ENCODE measurements at regions not wholly inside any gene's neighbourhood (a gene's known extent, or its start where the extent isn't known, plus 50 kb on each side); places are given as distances from the start of the nearest gene placed in this dataset.

- TF ChIP-seq, protein P1, sequence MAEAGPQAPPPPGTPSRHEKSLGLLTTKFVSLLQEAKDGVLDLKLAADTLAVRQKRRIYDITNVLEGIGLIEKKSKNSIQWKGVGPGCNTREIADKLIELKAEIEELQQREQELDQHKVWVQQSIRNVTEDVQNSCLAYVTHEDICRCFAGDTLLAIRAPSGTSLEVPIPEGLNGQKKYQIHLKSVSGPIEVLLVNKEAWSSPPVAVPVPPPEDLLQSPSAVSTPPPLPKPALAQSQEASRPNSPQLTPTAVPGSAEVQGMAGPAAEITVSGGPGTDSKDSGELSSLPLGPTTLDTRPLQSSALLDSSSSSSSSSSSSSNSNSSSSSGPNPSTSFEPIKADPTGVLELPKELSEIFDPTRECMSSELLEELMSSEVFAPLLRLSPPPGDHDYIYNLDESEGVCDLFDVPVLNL (CRISPR knock-in tag; IDR thresholded peaks at IDR 0.05; ENCODE audit: low read depth) = no peak
- TF ChIP-seq PRPF4 (IDR thresholded peaks at IDR 0.05; ENCODE audit: insufficient read depth, low read depth, low read length, poor library complexity, severe bottlenecking) (no peak), NFXL1 (CRISPR knock-in tag; IDR thresholded peaks at IDR 0.05) (no peak), DIDO1 (tag; IDR thresholded peaks at IDR 0.05; ENCODE audit: low read depth) (no peak), HDAC3 (IDR thresholded peaks at IDR 0.05; ENCODE audit: borderline replicate concordance, partially characterized antibody) (no peak), STAT6 (CRISPR knock-in tag; IDR thresholded peaks at IDR 0.05) (no peak), MAX (CRISPR knock-in tag; IDR thresholded peaks at IDR 0.05) (peak; percentile 29; the same call in 1 of the 2 replicates), PCBP1 (IDR thresholded peaks at IDR 0.05; ENCODE audit: low read depth, low read length, poor library complexity, severe bottlenecking) (no peak), HOXB6 (CRISPR knock-in tag; IDR thresholded peaks at IDR 0.05; ENCODE audit: borderline replicate concordance) (no peak), RBM39 (optimal IDR thresholded peaks at IDR 0.05; ENCODE audit: low read depth, low read length) (no peak)
- TF ChIP-seq, protein P2, sequence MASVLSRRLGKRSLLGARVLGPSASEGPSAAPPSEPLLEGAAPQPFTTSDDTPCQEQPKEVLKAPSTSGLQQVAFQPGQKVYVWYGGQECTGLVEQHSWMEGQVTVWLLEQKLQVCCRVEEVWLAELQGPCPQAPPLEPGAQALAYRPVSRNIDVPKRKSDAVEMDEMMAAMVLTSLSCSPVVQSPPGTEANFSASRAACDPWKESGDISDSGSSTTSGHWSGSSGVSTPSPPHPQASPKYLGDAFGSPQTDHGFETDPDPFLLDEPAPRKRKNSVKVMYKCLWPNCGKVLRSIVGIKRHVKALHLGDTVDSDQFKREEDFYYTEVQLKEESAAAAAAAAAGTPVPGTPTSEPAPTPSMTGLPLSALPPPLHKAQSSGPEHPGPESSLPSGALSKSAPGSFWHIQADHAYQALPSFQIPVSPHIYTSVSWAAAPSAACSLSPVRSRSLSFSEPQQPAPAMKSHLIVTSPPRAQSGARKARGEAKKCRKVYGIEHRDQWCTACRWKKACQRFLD (CRISPR knock-in tag; IDR thresholded peaks at IDR 0.05) = no peak
- TF ChIP-seq, protein P3, sequence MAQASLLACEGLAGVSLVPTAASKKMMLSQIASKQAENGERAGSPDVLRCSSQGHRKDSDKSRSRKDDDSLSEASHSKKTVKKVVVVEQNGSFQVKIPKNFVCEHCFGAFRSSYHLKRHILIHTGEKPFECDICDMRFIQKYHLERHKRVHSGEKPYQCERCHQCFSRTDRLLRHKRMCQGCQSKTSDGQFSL (CRISPR knock-in tag; IDR thresholded peaks at IDR 0.05) = no peak
- TF ChIP-seq, protein P3 (tag; IDR thresholded peaks at IDR 0.05) = no peak
- TF ChIP-seq, protein P4, sequence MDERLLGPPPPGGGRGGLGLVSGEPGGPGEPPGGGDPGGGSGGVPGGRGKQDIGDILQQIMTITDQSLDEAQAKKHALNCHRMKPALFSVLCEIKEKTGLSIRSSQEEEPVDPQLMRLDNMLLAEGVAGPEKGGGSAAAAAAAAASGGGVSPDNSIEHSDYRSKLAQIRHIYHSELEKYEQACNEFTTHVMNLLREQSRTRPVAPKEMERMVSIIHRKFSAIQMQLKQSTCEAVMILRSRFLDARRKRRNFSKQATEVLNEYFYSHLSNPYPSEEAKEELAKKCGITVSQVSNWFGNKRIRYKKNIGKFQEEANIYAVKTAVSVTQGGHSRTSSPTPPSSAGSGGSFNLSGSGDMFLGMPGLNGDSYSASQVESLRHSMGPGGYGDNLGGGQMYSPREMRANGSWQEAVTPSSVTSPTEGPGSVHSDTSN (CRISPR knock-in tag; IDR thresholded peaks at IDR 0.05; ENCODE audit: low read depth) = no peak
- TF ChIP-seq, protein P4 (tag; conservative IDR thresholded peaks at IDR 0.05; ENCODE audit: low read depth) = no peak
- TF ChIP-seq, protein P5, sequence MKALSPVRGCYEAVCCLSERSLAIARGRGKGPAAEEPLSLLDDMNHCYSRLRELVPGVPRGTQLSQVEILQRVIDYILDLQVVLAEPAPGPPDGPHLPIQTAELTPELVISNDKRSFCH (CRISPR knock-in tag; IDR thresholded peaks at IDR 0.05) = no peak
- TF ChIP-seq, protein P5 (tag; IDR thresholded peaks at IDR 0.05) = no peak
Observed at GRCh38 chr6:95519228-95520037, 57.9 kb upstream of the MANEA start (continued).
